COR-L47 (cell line): ENCODE measurements at regions not wholly inside any gene's neighbourhood (a gene's known extent, or its start where the extent isn't known, plus 50 kb on each side); places are given as distances from the start of the nearest gene placed in this dataset.

Source experiments
- DNase-seq: peaks from one replicate; lab custom pipeline; 2025; lab: John Stamatoyannopoulos, UW

DNA sequence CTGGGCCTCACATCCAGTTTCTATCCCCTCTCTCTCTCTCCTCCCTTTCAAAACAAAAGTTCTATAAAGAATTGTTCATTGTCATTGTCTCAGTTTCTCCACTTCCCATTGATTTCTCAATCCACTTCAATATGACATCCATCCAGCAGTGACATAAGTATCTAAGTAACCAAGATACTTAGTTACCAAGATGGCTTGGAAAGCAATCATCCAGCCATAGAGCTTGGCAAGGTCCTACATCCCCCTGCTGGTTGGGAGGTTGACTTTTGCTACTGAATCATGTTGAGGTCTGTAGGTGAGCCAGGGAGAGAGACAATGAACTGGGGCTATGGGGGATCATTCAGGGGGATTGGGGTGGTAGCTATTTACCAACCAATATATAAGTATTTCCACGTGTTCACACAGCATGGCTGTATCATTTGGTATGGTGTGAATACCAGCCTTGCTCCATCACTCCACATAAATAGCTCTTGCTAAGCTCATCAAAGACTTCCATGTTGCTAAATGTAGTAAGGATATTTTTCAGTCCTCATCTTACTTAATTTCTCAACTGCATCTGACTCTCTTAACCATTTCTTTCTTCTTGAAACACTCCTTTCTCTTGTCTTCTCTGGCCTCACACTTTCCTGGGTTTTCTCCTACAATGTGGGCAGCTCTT, 58.8 kb upstream of the NTRK3 start:
- DNase-seq, result no peak

GRCh38 chr15:88312941-88313579, 56.5 kb upstream of the NTRK3 start:
- no peak for DNase-seq

DNA sequence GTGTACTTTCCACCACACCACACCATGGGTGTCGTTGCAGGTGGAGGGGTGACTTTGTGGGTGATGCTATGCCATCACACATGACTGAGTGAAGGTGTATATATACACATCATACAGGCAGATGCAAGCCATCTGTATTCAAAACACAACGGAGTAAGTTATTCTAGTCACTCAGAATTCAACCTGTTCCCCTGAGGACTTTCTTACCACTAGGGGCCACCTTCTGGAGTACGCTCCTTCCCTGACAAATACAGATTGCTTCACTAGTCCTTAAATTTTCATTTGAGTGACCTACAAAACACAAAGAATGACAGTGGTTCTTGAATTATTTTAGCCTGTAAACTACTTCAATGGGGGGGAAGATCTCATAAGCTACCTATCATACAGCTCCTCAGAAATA, 52.8 kb upstream of the NTRK3 start:
- no peak for DNase-seq

GRCh38 chr15:88307344-88307743, 50.8 kb upstream of the NTRK3 start:
- DNase-seq, result no peak
